OCI-LY1 (cell line): ENCODE measurements at regions not wholly inside any gene's neighbourhood (a gene's known extent, or its start where the extent isn't known, plus 50 kb on each side); places are given as distances from the start of the nearest gene placed in this dataset.
"Not testable (repeated sequence)": the region's sequence is repeated elsewhere in the genome, so short reads cannot be mapped to it uniquely, and the experiment has no call there.

Experiments
- H2AFZ ChIP-seq: fragments of 200-600 bp; sonication (generic), shearing (Covaris generic); 2 replicates; pipeline ENCODE4 v1.6.0; 2014; ENCODE audit warnings: antibody characterized with exemption, mild to moderate bottlenecking, low read length
- H3F3A ChIP-seq: fragments of 200-600 bp; sonication (generic), shearing (Covaris generic); 2 replicates; pipeline ENCODE4 v1.6.0; 2014; ENCODE audit warnings: mild to moderate bottlenecking, antibody characterized with exemption, low read length, moderate library complexity; ENCODE audit not compliant: insufficient read depth
- H3K27ac ChIP-seq: fragments of 200-600 bp; sonication (generic); 2 replicates; pipeline ENCODE4 v1.5.1; 2014; ENCODE audit warnings: low read length, mixed run types, mild to moderate bottlenecking, low read depth; ENCODE audit not compliant: poor library complexity, severe bottlenecking
- H3K27me3 ChIP-seq: fragments of 200-600 bp; sonication (generic); 2 replicates; pipeline ENCODE4 v1.6.0; 2014; ENCODE audit warnings: antibody characterized with exemption, mild to moderate bottlenecking, low read length, moderate library complexity; ENCODE audit not compliant: insufficient read depth
- H3K36me3 ChIP-seq: fragments of 200-600 bp; sonication (generic); 2 replicates; pipeline ENCODE4 v1.6.1; 2014; ENCODE audit warnings: mild to moderate bottlenecking, antibody characterized with exemption, low read length, moderate library complexity, mixed read lengths; ENCODE audit not compliant: insufficient read depth
- H3K4me1 ChIP-seq: fragments of 200-600 bp; sonication (generic); 2 replicates; pipeline ENCODE4 v1.5.1; 2014; ENCODE audit warnings: mild to moderate bottlenecking, low read length, moderate library complexity; ENCODE audit not compliant: insufficient read depth, severe bottlenecking
- H3K4me2 ChIP-seq: fragments of 200-600 bp; sonication (generic), shearing (Covaris generic); 2 replicates; pipeline ENCODE4 v1.6.1; 2014; ENCODE audit warnings: low read length
- H3K4me3 ChIP-seq: fragments of 200-600 bp; sonication (generic); 2 replicates; pipeline ENCODE4 v1.5.1; 2014; ENCODE audit warnings: low read length, low read depth, mild to moderate bottlenecking, mixed read lengths; ENCODE audit not compliant: poor library complexity, severe bottlenecking
- H3K79me2 ChIP-seq: fragments of 200-600 bp; shearing (Covaris generic); 2 replicates; pipeline ENCODE4 v1.6.1; 2016; ENCODE audit warnings: mixed run types, low read length, mixed read lengths; ENCODE audit not compliant: insufficient read depth
- H3K9ac ChIP-seq: fragments of 200-600 bp; sonication (generic), shearing (Covaris generic); 2 replicates; pipeline ENCODE4 v1.6.1; 2014; ENCODE audit warnings: mild to moderate bottlenecking, low read length, mixed read lengths
- H3K9me2 ChIP-seq: fragments of 200-600 bp; sonication (generic), shearing (Covaris generic); 2 replicates; pipeline ENCODE4 v1.6.1; 2014; ENCODE audit warnings: low read depth, mild to moderate bottlenecking, low read length, mixed read lengths
- H3K9me3 ChIP-seq: fragments of 200-600 bp; shearing (Covaris generic); 2 replicates; pipeline ENCODE4 v1.6.1; 2014; ENCODE audit warnings: low read length, mixed read lengths
- H4K20me1 ChIP-seq: fragments of 200-600 bp; sonication (generic), shearing (Covaris generic); 2 replicates; pipeline ENCODE4 v1.6.0; 2016; ENCODE audit warnings: mild to moderate bottlenecking, low read length; ENCODE audit not compliant: insufficient read depth
- EZH2 ChIP-seq: fragments of 200-600 bp; sonication (generic), shearing (Covaris generic); IDR thresholded peaks from 2 replicates; pipeline ENCODE4 v1.8.0; 2017; ENCODE audit warnings: borderline replicate concordance, mixed run types, mild to moderate bottlenecking, antibody characterized with exemption, low read length, moderate library complexity, mixed read lengths
- TF ChIP-seq, protein P1 (sequence below): fragments of 200-600 bp; sonication (generic), shearing (Covaris generic); IDR thresholded peaks from 2 replicates; pipeline ENCODE4 v1.5.1; 2017; ENCODE audit warnings: mild to moderate bottlenecking, antibody characterized with exemption, low read length, moderate library complexity, mixed read lengths

DNA sequence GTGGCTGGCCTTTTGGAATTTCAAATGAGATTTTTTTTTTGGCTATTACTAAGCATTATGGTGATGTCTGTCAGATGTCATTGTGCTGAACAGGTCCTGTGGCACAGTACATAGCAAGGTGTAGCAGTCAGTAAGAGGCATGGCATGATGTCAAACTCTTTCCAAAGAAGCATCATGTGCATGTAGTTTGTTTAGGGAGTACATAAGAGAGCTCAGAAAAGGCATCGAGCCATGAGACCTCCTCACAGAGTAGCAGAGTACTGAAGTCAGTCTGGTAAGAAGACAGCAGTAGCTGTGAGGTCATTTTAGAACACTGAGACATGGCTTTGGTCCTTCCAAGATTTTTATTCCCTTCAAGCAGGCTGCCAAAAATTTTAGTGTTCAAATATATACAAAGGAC is 134.9 kb upstream of the SPRED1 start:
- H3F3A ChIP-seq: no peaks in the 10 kb centered on the region
- no peak overlapping the region for H2AFZ ChIP-seq
- no peaks in the 10 kb centered on the region for H4K20me1 ChIP-seq
- H3K4me1 ChIP-seq: peaks cover 13% of the 10 kb centered on the region
- no peaks in the 10 kb centered on the region for H3K79me2 ChIP-seq
- H3K36me3 ChIP-seq: no peaks in the 10 kb centered on the region
- H3K27ac ChIP-seq: no peak overlapping the region
- no peaks in the 10 kb centered on the region for H3K9me3 ChIP-seq
- TF ChIP-seq, protein P1, sequence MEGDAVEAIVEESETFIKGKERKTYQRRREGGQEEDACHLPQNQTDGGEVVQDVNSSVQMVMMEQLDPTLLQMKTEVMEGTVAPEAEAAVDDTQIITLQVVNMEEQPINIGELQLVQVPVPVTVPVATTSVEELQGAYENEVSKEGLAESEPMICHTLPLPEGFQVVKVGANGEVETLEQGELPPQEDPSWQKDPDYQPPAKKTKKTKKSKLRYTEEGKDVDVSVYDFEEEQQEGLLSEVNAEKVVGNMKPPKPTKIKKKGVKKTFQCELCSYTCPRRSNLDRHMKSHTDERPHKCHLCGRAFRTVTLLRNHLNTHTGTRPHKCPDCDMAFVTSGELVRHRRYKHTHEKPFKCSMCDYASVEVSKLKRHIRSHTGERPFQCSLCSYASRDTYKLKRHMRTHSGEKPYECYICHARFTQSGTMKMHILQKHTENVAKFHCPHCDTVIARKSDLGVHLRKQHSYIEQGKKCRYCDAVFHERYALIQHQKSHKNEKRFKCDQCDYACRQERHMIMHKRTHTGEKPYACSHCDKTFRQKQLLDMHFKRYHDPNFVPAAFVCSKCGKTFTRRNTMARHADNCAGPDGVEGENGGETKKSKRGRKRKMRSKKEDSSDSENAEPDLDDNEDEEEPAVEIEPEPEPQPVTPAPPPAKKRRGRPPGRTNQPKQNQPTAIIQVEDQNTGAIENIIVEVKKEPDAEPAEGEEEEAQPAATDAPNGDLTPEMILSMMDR: no peak
- no peak for TF ChIP-seq EZH2
- H3K4me2 ChIP-seq: no peak overlapping the region
- H3K9me2 ChIP-seq: no peaks in the 10 kb centered on the region
- H3K4me3 ChIP-seq: no peak overlapping the region
- H3K27me3 ChIP-seq: no peaks in the 10 kb centered on the region
- no peak overlapping the region for H3K9ac ChIP-seq

DNA sequence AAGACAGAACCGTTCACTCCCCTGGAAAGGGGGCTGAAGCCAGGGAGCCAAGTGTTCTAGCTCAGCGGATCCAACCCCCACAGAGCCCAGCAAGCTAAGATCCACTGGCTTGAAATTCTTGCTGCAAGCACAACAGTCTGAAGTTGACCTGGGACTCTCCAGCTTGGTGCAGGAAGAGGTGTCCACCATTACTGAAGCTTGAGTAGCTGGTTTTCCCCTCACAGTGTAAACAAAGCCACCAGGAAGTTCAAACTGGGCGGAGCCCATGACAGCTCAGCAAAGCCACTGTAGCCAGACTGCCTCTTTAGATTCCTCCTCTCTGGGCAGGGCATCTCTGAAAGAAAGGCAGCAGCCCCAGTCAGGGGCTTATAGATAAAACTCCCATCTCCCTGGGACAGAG is 132.8 kb upstream of the SPRED1 start:
- not testable (repeated sequence) for H3K9me2 ChIP-seq, H3K9ac ChIP-seq, H3K4me3 ChIP-seq, H2AFZ ChIP-seq, H3K27me3 ChIP-seq, H3K79me2 ChIP-seq, H3F3A ChIP-seq, H3K36me3 ChIP-seq, H3K27ac ChIP-seq, H3K4me2 ChIP-seq, H3K9me3 ChIP-seq, H4K20me1 ChIP-seq
- H3K4me1 ChIP-seq: peaks cover 13% of the 10 kb centered on the region

DNA sequence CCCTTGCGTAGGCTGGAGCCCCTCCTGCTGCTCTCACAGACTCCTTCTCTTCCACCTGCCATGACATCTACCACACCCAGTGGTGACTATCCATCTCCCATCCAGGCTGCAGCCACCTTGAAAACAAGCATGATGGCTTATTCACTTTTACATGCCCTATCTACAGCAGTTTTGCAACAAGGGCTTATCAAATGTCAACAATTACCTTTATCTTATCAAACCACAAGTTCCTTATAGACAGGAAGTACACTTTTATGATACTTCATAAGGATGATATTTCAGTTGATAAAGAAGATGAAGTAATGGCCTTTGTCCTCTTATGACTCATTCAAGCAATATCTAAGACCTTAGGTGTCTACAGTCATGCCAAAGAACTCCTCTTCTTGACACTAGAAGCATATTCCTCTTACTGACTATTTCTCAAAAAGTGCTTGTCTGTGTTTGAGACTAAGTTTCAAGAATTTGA is 125.3 kb upstream of the SPRED1 start:
- Histone ChIP-seq H3K27me3 (no peaks in the 10 kb centered on the region), H3K4me3 (no peak overlapping the region), H4K20me1 (no peaks in the 10 kb centered on the region), H3K27ac (no peak overlapping the region), H3K4me1 (peaks cover 19% of the 10 kb centered on the region), H3K79me2 (no peaks in the 10 kb centered on the region), H3K9ac (no peak overlapping the region), H3K9me3 (no peaks in the 10 kb centered on the region), H2AFZ (no peak overlapping the region), H3K4me2 (no peak overlapping the region), H3F3A (no peaks in the 10 kb centered on the region), H3K36me3 (no peaks in the 10 kb centered on the region), H3K9me2 (no peaks in the 10 kb centered on the region)
- no peak for TF ChIP-seq EZH2

DNA sequence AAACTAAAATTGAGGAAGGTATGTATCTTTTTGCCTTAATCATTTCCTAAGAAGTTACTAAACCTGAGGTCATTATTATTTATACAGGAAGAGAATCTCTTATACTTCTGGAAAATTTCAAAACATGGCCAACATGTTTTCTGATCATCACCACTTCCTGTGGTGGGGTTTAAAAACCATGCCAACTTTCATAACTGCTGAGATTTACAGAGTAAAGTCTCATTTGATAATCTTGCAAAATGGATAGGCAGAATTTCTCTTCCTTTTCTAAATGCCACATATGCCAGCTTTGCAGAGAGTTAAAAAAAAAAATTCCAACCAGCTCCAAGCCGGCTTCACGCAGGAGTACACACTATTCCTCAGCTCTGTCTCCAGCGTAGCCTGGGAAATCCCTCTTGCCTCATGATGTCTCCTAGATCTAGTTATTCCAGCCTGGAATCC is 124.3 kb upstream of the SPRED1 start:
- H3K79me2 ChIP-seq: no peaks in the 10 kb centered on the region
- no peak for TF ChIP-seq EZH2
- TF ChIP-seq, protein P1: no peak
- no peaks in the 10 kb centered on the region for H3K9me2 ChIP-seq
- no peaks in the 10 kb centered on the region for H3K9me3 ChIP-seq
- no peak overlapping the region for H3K4me2 ChIP-seq
- H3K4me3 ChIP-seq: no peak overlapping the region
- H3K9ac ChIP-seq: no peak overlapping the region
- no peaks in the 10 kb centered on the region for H4K20me1 ChIP-seq
- no peak overlapping the region for H2AFZ ChIP-seq
- no peak overlapping the region for H3K27ac ChIP-seq
- H3K4me1 ChIP-seq: peaks cover 19% of the 10 kb centered on the region
- H3K27me3 ChIP-seq: no peaks in the 10 kb centered on the region
- H3K36me3 ChIP-seq: no peaks in the 10 kb centered on the region
- no peaks in the 10 kb centered on the region for H3F3A ChIP-seq
